ENCODE measurements at regions not wholly inside any gene's neighbourhood (a gene's known extent, or its start where the extent isn't known, plus 50 kb on each side); places are given as distances from the start of the nearest gene placed in this dataset.

DNA sequence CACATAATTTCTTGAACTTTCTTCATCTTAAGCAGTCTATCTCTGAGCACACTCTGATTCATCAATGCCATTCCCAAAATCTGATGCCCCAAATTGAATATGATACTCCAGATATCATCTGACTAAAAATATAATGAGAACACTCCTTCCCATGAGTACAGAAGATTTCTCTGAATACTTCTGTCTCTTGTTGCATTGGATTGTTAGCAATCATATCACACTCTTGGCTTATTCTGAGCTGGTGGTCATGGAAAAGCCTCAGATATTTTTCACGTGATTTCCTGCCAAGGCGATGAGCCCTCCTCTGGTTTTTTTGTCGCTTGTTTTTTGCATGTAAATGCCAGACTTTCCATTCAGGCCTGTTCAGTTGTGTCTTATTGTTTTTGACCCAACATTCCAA lies 87.2 kb downstream of the NOG start:
- no peak overlapping the region for H2BK20ac ChIP-seq (ENCODE audit: low read length)
- POLR2A ChIA-PET (ENCODE audit: partially characterized antibody), result no interaction called here
- no peak overlapping the region for H3K4me2 ChIP-seq (ENCODE audit: insufficient read depth in 1 of 2, low read depth in 2 of 2, low read length in 2 of 2)
- H2BK120ac ChIP-seq (replicated peaks; ENCODE audit: low read depth, low read length), result no peak overlapping the region
- no peak overlapping the region for H2BK12ac ChIP-seq (ENCODE audit: low read depth, low read length)
- 82% methylated on average over 3 of the region's 3 CpGs; no CpG with 5 or more reads in 1 of the 2 experiments for WGBS, 2 experiments (ENCODE audit: extremely low coverage in 1 of 2, insufficient coverage in 1 of 2, insufficient read length in 1 of 2, insufficient replicate concordance in 2 of 2, low coverage in 1 of 2, low lambda C conversion rate in 2 of 2, missing lambda C conversion rate in 1 of 2)
- DNase-seq (ENCODE audit: low read depth in 1 of 2, low spot score in 2 of 2) (no peak), FAIRE-seq (no peak)
- H3K27me3 ChIP-seq (replicated peaks in 1 of 4; ENCODE audit: control insufficient read depth in 3 of 4, extremely low read depth in 1 of 4, insufficient read depth in 3 of 4, low read length in 3 of 4), result peaks cover 3 to 44% (median 34%) of the 10 kb centered on the region in 4 experiments
- H4K91ac ChIP-seq (replicated peaks; ENCODE audit: insufficient read length, low read length), result no peak overlapping the region
- H4K5ac ChIP-seq (ENCODE audit: insufficient read length, low read depth, low read length), result no peak overlapping the region
- no peak overlapping the region for H3K23ac ChIP-seq (ENCODE audit: insufficient read length)
- peaks cover 0 to 5% of the 10 kb centered on the region in 2 experiments for H4K20me1 ChIP-seq (replicated peaks in 1 of 2; ENCODE audit: control insufficient read depth in 1 of 2, insufficient read depth in 2 of 2, low read length in 2 of 2)
- no peaks in the 10 kb centered on the region for H3K79me1 ChIP-seq (ENCODE audit: low read depth, low read length)
- no peak overlapping the region for H3K14ac ChIP-seq (ENCODE audit: insufficient read length)
- H3K27ac ChIP-seq (ENCODE audit: low read depth, low read length), result no peak overlapping the region
- CTCF ChIA-PET (ENCODE audit: partially characterized antibody), result interaction anchor here (0.7 to 2.7 kb wide), 9 partner anchors 14 to 130 kb away, joined by 3 to 10 read pairs (median 3); partner anchors contain the start of gene NOG
- no peak overlapping the region for H2BK5ac ChIP-seq (ENCODE audit: low read depth, low read length)
- H3K9me3 ChIP-seq (ENCODE audit: insufficient read depth in 2 of 2, low read depth in 1 of 2, low read length in 1 of 2), result no peaks in the 10 kb centered on the region
- H2BK15ac ChIP-seq (ENCODE audit: low read length), result no peak overlapping the region
- H3K4me1 ChIP-seq (replicated peaks in 1 of 4; ENCODE audit: control insufficient read depth in 3 of 4, insufficient read depth in 4 of 4, low read length in 3 of 4), result peaks cover 2 to 4% (median 3%) of the 10 kb centered on the region in 4 experiments; a peak in 4 of 7 replicates
- H3K56ac ChIP-seq (replicated peaks; ENCODE audit: insufficient read length, low read depth, low read length), result no peak overlapping the region
- no peak overlapping the region for H4K8ac ChIP-seq (ENCODE audit: extremely low read depth, insufficient read depth, low read length)
- no peak for TF ChIP-seq SP4 (IDR thresholded peaks at IDR 0.05; ENCODE audit: low read length)
- no peak for TF ChIP-seq SIX5 (IDR thresholded peaks at IDR 0.05; ENCODE audit: low read depth, low read length)
- TF ChIP-seq RXRA (IDR thresholded peaks at IDR 0.05; ENCODE audit: insufficient read depth, low read depth, low read length), result no peak
- TF ChIP-seq TAF7 (optimal IDR thresholded peaks at IDR 0.05; ENCODE audit: borderline replicate concordance, low read depth, low read length), result no peak
- TF ChIP-seq GTF2F1 (IDR thresholded peaks at IDR 0.05; ENCODE audit: borderline replicate concordance, low read depth, low read length), result no peak
- no peak for TF ChIP-seq CEBPB (IDR thresholded peaks at IDR 0.05; ENCODE audit: low read depth, low read length)
- TF ChIP-seq SIRT6 (IDR thresholded peaks at IDR 0.05; ENCODE audit: low read length), result no peak
- TF ChIP-seq POU5F1 (IDR thresholded peaks at IDR 0.05; ENCODE audit: low read depth, low read length), result no peak
- no peak for TF ChIP-seq HDAC6 (IDR thresholded peaks at IDR 0.05; ENCODE audit: low read depth, low read length)
- TF ChIP-seq JUN (IDR thresholded peaks at IDR 0.05; ENCODE audit: low read depth, low read length), result no peak
- no peak for TF ChIP-seq GABPA (IDR thresholded peaks at IDR 0.05; ENCODE audit: borderline replicate concordance, insufficient read depth, low read length)
- TF ChIP-seq, protein P1, sequence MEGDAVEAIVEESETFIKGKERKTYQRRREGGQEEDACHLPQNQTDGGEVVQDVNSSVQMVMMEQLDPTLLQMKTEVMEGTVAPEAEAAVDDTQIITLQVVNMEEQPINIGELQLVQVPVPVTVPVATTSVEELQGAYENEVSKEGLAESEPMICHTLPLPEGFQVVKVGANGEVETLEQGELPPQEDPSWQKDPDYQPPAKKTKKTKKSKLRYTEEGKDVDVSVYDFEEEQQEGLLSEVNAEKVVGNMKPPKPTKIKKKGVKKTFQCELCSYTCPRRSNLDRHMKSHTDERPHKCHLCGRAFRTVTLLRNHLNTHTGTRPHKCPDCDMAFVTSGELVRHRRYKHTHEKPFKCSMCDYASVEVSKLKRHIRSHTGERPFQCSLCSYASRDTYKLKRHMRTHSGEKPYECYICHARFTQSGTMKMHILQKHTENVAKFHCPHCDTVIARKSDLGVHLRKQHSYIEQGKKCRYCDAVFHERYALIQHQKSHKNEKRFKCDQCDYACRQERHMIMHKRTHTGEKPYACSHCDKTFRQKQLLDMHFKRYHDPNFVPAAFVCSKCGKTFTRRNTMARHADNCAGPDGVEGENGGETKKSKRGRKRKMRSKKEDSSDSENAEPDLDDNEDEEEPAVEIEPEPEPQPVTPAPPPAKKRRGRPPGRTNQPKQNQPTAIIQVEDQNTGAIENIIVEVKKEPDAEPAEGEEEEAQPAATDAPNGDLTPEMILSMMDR (IDR thresholded peaks at IDR 0.05; ENCODE audit: control extremely low read depth in 1 of 3, insufficient read depth in 1 of 3, low read depth in 1 of 3, low read length in 3 of 3), result no peak
- TF ChIP-seq SRF (IDR thresholded peaks at IDR 0.05; ENCODE audit: low read depth, low read length), result no peak
- no peaks in the 10 kb centered on the region for H3K79me2 ChIP-seq (ENCODE audit: control insufficient read depth in 1 of 2, insufficient read depth in 2 of 2, low read length in 2 of 2)
- no peak overlapping the region for H3K4ac ChIP-seq (replicated peaks; ENCODE audit: insufficient read length, low read depth, low read length)
- no peak overlapping the region for H3K18ac ChIP-seq (ENCODE audit: extremely low read depth, low read length)
- H3K36me3 ChIP-seq (ENCODE audit: control insufficient read depth in 2 of 4, insufficient read depth in 4 of 4, low read length in 3 of 4), result no peaks in the 10 kb centered on the region
- H3K4me3 ChIP-seq (ENCODE audit: extremely low read depth in 1 of 4, insufficient read depth in 2 of 4, low read depth in 3 of 4, low read length in 4 of 4), result no peak overlapping the region
- H3K9ac ChIP-seq (replicated peaks in 1 of 4; ENCODE audit: extremely low read depth in 1 of 4, low read depth in 3 of 4, low read length in 3 of 4), result no peak overlapping the region
- peaks cover 8% of the 10 kb centered on the region; the same call in 1 of the 2 replicates for H3K23me2 ChIP-seq (ENCODE audit: low read depth, low read length)
- H2AFZ ChIP-seq (ENCODE audit: low read length), result no peak overlapping the region
- H2AK5ac ChIP-seq (ENCODE audit: low read depth, low read length), result no peak overlapping the region
